Heart left ventricle (tissue), 16 donors: ENCODE measurements at regions not wholly inside any gene's neighbourhood (a gene's known extent, or its start where the extent isn't known, plus 50 kb on each side); places are given as distances from the start of the nearest gene placed in this dataset.

Source experiments
- ATAC-seq, 4 donors: fragments of 200-7000 bp; cut with Tn5 transposase; one replicate each; pipeline ENCODE4 v1.9.1; 2020 to 2022; ENCODE audit warnings: moderate library complexity in 4 of 4, mild to moderate bottlenecking in 3 of 4, moderate number of reproducible peaks in 1 of 4
- DNase-seq, 5 donors: peaks; one replicate each; pipeline ENCODE4 v3.0.0-alpha.2; 2020
- H3K27ac ChIP-seq, 12 donors: fragments of 200-600 bp; sonication (generic) in 4 of 12; one replicate each; pipeline versions ENCODE4 v1.5.0 to v1.8.0; 2016 to 2022; ENCODE audit warnings: mild to moderate bottlenecking in 2 of 12
- H3K27me3 ChIP-seq, 9 donors: fragments of 200-600 bp; sonication (generic) in 2 of 9; one replicate each; pipeline versions ENCODE4 v1.5.1 to v1.8.0; 2016 to 2022; ENCODE audit warnings: mild to moderate bottlenecking in 3 of 9
- H3K36me3 ChIP-seq, 9 donors: fragments of 200-600 bp; sonication (generic) in 2 of 9; one replicate each; pipeline versions ENCODE4 v1.5.0 to v1.8.0; 2018 to 2022; ENCODE audit warnings: mild to moderate bottlenecking in 2 of 9
- H3K4me1 ChIP-seq, 12 donors: fragments of 200-600 bp; sonication (generic) in 4 of 12; one replicate each; pipeline versions ENCODE4 v1.5.0 to v1.8.0; 2016 to 2022; ENCODE audit warnings: mild to moderate bottlenecking in 3 of 12
- H3K4me3 ChIP-seq, 12 donors: fragments of 200-600 bp; sonication (generic) in 4 of 12; one replicate each; pipeline versions ENCODE4 v1.5.0 to v1.8.0; 2017 to 2022; ENCODE audit warnings: mild to moderate bottlenecking in 9 of 12, moderate library complexity in 4 of 12
- H3K9me3 ChIP-seq, 12 donors: fragments of 200-600 bp; sonication (generic) in 4 of 12; one replicate each; pipeline versions ENCODE4 v1.5.0 to v1.8.0; 2016 to 2022; ENCODE audit warnings: mild to moderate bottlenecking in 1 of 12
- CTCF ChIP-seq, 12 donors: fragments of 200-600 bp; sonication (generic) in 4 of 12; IDR thresholded peaks; one replicate each; pipeline versions ENCODE4 v1.5.0 to v1.8.0; 2018 to 2022; ENCODE audit warnings: antibody characterized with exemption in 12 of 12, mild to moderate bottlenecking in 5 of 12
- POLR2A ChIP-seq, 2 donors: fragments of 450-650 bp; IDR thresholded peaks; one replicate each; pipeline ENCODE4 v1.6.1; 2017; ENCODE audit warnings: antibody characterized with exemption in 2 of 2, mild to moderate bottlenecking in 2 of 2, moderate library complexity in 2 of 2
- WGBS, 4 donors: extraction: QIAGEN DNeasy Blood & Tissue Kit in 2 of 4; methylation state at CpG; one replicate each; pipeline versions ENCODE4 v1.1.5 to v1.1.7; 2013 to 2018; 5-methylcytosine and 5-hydroxymethylcytosine counted together
- intact Hi-C, 10 donors: fragments of 100-400 bp; cut with DNase I; formaldehyde crosslinking; loops; one replicate each; pipeline versions ENCODE4 v1.11.1 to v1.14.2; 2022
- donor health status: ischemic (EF 13 %, LVEDD 7.1; RV severe dilation, severe dysfunction).
- donor health status: healthy with polysubstance abuse.
- donor health status: DM: no; HTN: yes; CAD: no.
- donor health status: DM: no; HTN: no; CAD: no.
- donor health status: ischemic (EF 25% LVEDD 6.9; RV normal size, moderate dysfunction).
- donor health status: ischemic (EF 25% LVEDD 5.7; RV mildly dilated, moderate dysfunction).
- donor health status: healthy.
- donor health status: DM: yes; HTN: yes; CAD: no.
- donor health status: ischemic (EF 35%, LVEDD 5.7; RV mildly dilated, moderate dysfunction).
- donor health status: nonischemic (EF 11% LVEDD 7.7; RV severe dilation, severe dysfunction).
- donor health status: DM: yes; HTN: yes; CAD: no.
- donor health status: PGD.
- donor health status: ischemic (EF 29% LVEDD 5.4; RV normal size, mild dysfunction).
- donor health status: nonischemic (EF 23%, LVEDD 6.1; RV moderate dilation, normal function).

GRCh38 chr11:116439361-116439677 lies 333.5 kb downstream of the BUD13 start:
- no peaks in the 10 kb centered on the region for H3K36me3 ChIP-seq
- intact Hi-C loops: no loop called here
- TF ChIP-seq CTCF (IDR thresholded peaks at IDR 0.05) (no peak), POLR2A (IDR thresholded peaks at IDR 0.05) (no peak)
- ATAC-seq (no peak), DNase-seq (no peak)
- no peak overlapping the region for H3K4me3 ChIP-seq
- peaks cover 0 to 16% (median 0%) of the 10 kb centered on the region in 12 donors for H3K9me3 ChIP-seq
- peaks cover 0 to 4% (median 0%) of the 10 kb centered on the region in 9 donors for H3K27me3 ChIP-seq
- H3K27ac ChIP-seq: no peak overlapping the region
- no peaks in the 10 kb centered on the region for H3K4me1 ChIP-seq

- WGBS, 4 donors: 72 to 83% (median 80%) methylated on average over 5 to 6 of the region's 6 CpGs
- DNase-seq (no peak), ATAC-seq (no peak)
- no peaks in the 10 kb centered on the region for H3K36me3 ChIP-seq
- TF ChIP-seq CTCF (IDR thresholded peaks at IDR 0.05) (no peak), POLR2A (IDR thresholded peaks at IDR 0.05) (no peak)
- H3K4me1 ChIP-seq: no peaks in the 10 kb centered on the region
- peaks cover 0 to 16% (median 0%) of the 10 kb centered on the region in 12 donors for H3K9me3 ChIP-seq
- no peak overlapping the region for H3K4me3 ChIP-seq
- peaks cover 0 to 6% (median 0%) of the 10 kb centered on the region in 9 donors for H3K27me3 ChIP-seq
- no peak overlapping the region for H3K27ac ChIP-seq
- intact Hi-C loops: no loop called here
These were observed 334.0 kb downstream of the BUD13 start for GRCh38 chr11:116438651-116439360.

GRCh38 chr11:116434986-116435385 lies 337.8 kb downstream of the BUD13 start:
- Histone ChIP-seq H3K36me3 (no peaks in the 10 kb centered on the region), H3K4me3 (no peak overlapping the region), H3K4me1 (no peaks in the 10 kb centered on the region), H3K9me3 (peaks cover 0 to 2% (median 0%) of the 10 kb centered on the region in 12 donors), H3K27ac (no peak overlapping the region), H3K27me3 (peaks cover 0 to 7% (median 0%) of the 10 kb centered on the region in 9 donors)
- no peak for ATAC-seq
- no peak for DNase-seq
- TF ChIP-seq CTCF (IDR thresholded peaks at IDR 0.05): no peak
- TF ChIP-seq POLR2A (IDR thresholded peaks at IDR 0.05): no peak
- intact Hi-C loops: no loop called here
- 45 to 67% (median 56%) methylated on average over 2 of the region's 2 CpGs for WGBS, 4 donors

- no peak for DNase-seq
- peaks cover 0 to 15% (median 5%) of the 10 kb centered on the region in 12 donors for H3K4me1 ChIP-seq
- no peaks in the 10 kb centered on the region for H3K9me3 ChIP-seq
- TF ChIP-seq CTCF (IDR thresholded peaks at IDR 0.05): no peak
- TF ChIP-seq POLR2A (IDR thresholded peaks at IDR 0.05): no peak
- H3K36me3 ChIP-seq: no peaks in the 10 kb centered on the region
- intact Hi-C loops: no loop called here
- H3K4me3 ChIP-seq: no peak overlapping the region
- no peak overlapping the region for H3K27ac ChIP-seq
- 87 to 92% (median 88%) methylated on average over 7 to 9 of the region's 9 CpGs for WGBS, 4 donors
- H3K27me3 ChIP-seq: peaks cover 0 to 7% (median 0%) of the 10 kb centered on the region in 9 donors
- no peak for ATAC-seq
These were observed 340.5 kb downstream of the BUD13 start for GRCh38 chr11:116432301-116432700.
